Activated CD4-positive, alpha-beta T cell treated with anti-CD3 and anti-CD28 coated beads, Interleukin-2, Interleukin-6, amounts not matched to agents 100 ng/mL and 50 ng/mL, durations not matched to agents 16 hours and 8 hours (primary cell): ENCODE measurements at regions not wholly inside any gene's neighbourhood (a gene's known extent, or its start where the extent isn't known, plus 50 kb on each side); places are given as distances from the start of the nearest gene placed in this dataset.

Experiments
- DNase-seq: peaks from one replicate; pipeline ENCODE4 v3.0.0-alpha.2; 2020

DNA sequence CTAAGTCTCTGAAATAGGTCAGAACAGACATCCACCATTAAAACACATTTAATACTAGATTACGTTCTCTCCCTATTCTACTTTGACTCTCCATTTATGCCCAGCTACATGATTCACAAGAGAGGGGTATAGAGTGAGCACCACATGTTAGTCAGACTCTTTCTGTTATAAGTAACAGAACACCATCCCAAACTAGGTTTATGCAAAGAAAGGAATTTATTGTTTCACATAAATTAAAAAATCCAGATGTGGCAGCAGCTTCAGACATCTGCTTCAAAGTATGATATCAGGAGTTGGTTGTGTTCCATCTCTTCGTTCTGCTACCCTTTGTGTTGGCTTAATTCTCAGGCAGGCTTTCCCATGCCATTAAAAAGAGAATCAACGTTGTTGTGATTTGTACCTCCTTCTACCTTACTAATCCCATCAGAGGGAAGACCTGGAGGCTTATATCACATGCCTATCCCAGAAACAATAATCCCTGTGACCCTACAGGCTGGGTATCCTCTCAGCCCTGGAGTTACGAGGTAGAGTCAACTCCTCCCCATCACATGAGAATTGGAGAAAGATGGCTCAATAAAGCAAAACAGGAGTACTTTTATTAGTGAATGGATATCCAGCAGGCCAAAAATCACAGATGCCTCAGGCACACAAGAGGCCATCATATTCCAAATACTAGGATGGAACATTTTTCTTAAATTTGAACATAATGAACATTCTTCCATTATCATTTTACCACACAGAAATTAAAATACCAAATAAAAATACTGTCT, 163.2 kb downstream of the SLC7A11 start:
- no peak for DNase-seq

DNA sequence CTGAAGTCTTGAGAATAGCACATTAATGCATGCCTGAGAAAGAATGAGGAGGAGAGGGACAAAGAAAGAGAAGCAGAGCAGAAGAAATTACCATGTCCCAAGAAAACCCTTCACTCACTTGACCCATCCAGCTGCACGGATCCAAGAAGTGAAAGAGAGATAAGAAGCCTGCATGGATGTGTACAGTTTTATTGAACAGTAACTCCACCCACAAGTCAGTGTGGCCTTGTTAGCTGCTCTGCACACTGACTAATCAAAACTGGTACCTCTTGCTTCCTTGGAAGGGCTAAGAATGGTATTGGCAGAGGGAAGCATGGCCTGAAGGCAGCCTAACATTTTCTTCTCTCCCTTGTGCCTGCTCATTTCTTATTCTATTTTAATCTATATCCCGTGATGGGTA, 163.9 kb downstream of the SLC7A11 start:
- DNase-seq, result no peak

DNA sequence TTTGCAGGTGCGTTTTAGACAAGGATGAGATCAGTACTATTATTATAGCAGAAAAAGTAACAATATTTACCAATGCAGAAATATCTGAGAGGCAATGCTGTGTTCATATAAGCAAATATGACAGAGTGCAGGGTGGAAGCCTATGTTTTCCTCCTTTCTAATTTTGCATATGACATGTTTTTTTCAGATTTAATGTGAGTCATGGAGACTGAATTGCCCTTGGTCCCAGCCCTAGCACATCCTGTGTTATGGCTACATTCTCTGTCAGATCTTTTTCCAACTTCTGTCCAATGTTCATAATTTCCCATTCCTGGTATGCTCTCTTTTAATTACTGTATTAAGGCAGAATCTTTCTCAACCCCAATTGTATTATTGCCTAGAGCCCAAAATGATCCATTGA, 165.6 kb downstream of the SLC7A11 start:
- DNase-seq, result no peak

DNA sequence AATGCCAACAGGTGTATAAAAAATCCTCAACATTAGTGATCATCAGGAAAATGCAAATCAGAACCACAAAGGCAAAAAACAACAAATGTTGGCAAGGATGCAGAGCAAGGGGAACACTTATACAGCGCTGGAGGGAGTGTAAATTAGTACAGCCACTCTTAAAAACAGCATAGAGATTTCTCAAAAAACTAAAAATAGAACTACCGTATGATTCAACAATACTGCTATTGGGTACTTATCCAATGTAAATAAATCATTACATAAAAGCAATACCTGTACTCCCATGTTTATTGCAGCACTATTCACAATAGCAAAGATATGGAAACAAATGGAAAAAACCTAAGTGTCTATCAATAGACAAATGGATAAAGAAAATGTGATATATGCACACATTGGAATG, 171.3 kb downstream of the SLC7A11 start:
- DNase-seq, result no peak

DNA sequence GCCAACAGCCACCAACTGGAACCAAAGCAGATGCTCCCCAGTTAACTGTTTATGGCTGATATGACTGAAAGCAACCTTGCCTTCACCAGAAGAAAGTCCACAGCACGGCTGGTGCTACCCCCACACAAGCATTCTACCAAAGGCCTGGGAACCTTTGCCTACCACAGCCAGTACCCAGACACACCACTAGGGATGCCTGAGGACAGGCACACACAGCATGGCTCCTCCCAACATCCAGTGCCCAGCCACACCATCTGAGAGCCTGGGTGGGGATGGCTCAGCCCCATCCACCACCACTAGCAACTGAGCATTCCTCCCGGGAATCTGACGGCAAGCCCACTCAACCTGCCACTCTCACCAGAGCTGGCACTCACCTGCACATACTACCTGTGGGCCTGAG, 178.6 kb downstream of the SLC7A11 start:
- DNase-seq, result no peak

DNA sequence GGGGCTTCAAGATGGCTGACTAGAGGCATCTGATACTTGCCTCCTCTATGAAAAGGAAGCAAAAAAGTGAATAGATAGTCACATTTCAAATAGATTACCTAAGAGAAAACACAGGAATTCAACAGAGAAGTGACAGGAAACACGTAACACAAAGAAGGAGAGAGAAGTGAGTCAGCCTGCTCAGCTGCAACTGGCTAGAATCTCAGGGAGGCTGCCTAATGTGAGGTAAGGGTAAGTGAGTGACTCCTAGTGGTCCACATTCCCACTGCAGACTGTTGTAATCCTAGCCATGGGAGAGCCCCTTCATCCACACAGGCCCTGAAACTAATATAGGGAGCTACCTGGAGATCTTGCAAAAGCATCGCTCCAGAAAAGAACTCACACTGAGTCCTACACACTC, 179.2 kb downstream of the SLC7A11 start:
- no peak for DNase-seq

DNA sequence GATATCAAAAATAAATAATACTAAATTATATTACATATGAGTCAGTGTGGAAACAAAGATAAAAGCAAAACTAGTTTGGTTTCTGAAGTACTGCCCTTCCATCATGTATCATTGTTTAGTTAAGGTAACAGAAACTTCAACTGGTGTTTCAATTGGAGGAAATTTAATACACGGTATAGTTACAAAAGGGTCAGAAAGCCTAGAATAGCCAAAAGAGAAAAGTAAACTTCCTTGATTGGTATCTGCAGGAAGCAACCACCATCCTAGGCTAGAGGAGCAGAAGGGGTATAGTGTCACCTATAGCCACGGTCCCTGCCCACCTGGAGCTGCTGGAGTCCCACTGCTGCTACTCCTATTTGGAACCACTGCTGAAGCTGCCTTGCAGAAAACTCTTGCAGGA, 185.6 kb downstream of the SLC7A11 start:
- no peak for DNase-seq

DNA sequence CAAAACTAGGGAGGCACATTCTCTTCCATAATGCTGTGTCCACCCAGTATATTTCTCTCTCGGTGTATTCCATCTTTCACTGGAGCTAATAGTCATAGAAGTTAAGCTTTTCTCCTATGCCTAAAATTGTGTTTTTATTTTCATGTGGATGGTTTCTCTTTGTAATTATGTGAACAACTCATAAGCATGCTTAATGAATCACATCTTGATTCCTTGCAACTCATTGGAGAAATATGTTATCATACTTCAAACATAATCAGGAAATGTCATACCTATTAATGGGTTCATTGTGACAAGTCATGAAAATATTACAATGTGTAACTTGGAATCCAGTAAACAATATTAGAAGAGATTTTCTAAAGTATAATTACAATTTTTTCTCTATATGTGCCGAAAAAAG, 186.3 kb downstream of the SLC7A11 start:
- DNase-seq, result no peak

DNA sequence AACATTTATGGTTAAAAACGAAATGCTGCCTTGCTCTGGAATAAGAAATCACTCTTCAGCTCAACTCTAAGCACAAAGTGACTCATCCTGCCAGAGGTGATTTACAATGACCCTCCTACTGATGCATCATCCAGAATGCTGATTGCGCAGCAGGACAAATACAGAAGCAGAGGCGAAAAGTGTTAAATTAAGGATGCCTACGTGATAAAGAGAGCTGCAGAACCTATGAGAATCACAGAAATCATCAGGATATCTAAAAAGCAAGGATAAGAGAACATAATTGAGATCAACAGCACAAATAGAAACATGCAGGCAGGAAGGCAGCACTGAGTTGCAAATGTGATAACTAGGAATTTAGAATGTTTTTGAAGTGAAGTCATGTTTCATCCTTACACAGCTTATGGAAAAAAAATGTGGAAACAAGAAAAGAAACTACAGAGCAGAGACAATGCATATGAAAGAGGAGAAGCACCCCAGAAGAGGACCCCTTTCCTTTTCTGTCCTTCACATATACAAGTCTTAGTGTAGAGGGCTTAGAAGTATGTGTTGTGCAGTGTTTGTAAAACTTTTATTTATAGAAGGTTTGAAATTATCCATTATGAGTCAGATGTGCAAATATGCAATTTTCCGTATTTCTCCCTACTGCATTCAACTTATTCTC, 188.4 kb downstream of the SLC7A11 start:
- DNase-seq, result no peak

DNA sequence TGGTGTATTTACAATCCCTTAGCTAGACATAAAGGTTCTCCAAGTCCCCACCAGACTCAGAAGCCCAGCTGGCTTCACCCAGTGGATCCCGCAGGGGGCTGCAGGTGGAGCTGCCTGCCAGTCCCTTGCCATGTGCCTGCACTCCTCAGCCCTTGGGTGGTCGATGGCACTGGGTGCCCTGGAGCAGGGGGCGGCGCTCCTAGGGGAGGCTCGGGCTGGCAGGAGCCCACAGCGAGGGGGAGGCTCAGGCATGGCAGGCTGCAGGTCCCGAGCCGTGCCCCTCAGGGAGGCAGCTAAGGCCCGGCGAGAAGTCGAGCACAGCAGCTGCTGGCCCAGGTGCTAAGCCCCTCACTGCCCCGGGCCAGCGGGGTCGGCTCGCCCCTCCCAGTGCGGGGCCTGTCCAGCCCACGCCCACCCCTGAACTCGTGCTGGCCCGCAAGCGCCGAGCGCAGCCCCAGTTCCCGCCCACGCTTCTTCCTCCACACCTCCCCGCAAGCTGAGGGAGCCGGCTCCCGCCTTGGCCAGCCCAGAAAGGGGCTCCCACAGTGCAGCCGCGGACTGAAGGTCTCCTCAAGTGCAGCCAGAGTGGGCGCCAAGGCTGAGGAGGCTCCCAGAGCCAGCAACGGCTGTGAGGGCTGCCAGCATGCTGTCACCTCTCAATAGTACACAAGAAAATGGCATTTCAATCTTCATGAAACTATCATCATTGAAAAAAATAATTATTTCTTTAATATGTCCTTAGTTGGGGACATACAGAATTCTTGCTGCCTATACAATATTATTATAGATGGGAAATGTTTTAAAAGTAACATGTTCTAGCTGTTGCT, 189.1 kb downstream of the SLC7A11 start:
- DNase-seq, result no peak

DNA sequence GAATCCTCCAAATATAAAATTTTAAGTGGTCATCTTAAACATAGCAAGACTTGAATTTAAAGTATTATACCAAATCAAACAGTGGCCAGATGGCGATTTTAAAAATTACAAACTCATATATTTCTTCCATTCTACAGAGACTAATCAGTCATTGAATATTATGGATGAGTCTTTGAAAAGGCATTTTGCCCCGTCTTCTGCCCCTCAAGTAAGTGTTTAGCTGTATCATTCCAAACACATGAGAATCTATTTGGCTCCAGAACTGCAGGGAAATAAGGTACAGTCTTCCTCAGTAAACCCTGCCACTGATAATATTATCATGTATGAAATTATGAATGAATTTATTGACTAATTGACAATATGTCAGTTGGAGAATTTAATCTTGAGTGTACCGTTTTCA, 191.0 kb downstream of the SLC7A11 start:
- DNase-seq, result no peak

DNA sequence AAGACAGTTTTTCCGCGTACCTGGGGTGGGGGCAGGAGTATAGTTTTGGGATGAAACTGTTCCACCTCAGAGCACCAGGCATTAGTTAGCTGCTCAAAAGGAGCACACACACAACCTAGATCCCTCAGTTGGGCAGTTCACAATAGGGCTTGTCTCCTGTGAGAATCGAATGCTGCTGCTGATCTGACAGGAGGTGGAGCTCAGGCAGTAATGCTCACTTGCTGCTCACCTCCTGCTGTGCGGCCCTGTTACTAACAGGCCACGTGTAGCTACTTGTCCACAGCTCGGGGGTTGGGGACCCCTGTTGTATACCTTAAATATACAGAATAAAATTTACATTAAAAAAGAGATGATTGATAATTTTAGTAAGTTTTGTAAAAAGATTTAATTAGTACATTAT, 191.5 kb downstream of the SLC7A11 start:
- DNase-seq, result no peak

DNA sequence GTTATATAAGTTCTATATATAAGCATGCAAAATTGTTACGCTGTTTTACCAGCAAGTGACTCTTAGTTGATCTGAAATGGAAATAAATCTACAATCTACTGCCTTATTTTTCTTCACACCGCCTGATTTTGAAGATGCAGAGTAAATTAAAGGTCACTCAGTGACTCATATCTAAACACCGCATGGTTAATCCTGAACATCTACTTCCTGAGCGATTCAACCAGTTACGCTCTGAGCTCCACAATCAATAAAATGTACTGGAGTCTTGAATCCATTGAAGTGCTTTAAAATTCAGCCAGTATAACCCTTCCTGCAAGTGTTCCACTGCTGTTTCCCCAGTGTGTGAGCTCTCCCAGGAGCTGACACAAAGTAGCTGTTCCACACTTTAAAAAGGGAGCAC, 192.8 kb downstream of the SLC7A11 start:
- no peak for DNase-seq

DNA sequence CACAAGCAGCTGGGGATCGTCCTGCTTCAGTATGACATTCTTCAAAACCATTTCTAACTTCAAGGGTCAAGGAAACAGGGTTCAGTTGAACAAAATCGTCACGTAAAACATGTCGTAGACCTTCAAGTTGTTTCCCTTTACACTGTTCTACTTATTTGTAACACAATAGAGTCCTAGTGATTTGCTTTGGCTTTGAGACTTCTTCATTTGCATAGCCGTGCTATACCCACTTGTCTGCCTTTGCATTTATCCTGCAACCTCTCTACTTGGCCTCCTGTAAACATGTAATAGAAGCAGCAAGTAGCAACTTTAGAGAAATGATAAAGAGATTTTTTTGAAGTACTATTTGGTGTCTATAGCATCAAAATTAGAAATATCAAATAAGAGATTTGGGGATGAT, 194.9 kb downstream of the SLC7A11 start:
- no peak for DNase-seq

DNA sequence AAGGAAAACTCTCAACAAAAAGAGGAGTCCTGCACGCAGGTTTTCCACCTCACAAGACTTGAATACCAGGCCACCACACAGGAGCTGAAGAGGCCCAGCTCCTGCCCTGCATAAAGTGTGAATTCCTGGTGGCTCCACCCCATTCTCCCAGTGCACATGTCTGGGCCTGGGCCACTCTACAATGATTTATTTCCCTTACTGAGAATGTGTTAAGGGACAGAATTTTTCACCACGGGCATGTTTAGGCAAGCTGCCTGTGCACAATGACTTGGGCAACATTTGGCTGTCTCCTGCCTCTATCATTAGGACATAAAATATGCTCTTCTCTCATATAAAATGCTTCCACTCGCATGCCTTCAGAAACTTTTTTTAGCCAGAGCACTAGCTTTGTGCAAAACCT, 197.1 kb downstream of the SLC7A11 start:
- no peak for DNase-seq

DNA sequence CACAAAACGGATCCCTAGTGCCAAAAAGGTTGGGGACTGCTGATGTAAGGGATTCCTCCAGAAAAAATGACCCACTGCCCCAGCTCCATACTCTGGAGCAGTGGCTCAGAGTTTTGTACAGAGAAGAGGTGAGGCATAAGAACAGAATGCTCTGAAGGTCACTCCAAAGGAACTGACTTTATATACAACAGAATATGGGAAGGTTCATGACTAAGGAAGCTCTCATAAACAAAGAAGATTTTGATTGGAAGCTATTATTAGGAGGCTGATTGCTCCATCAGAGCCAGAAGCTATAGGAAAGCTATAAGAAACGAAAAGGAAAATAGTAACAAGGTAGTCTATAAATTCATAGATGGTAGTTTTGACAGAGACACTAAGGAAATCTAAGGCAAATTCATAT, 203.1 kb downstream of the SLC7A11 start:
- DNase-seq, result no peak

DNA sequence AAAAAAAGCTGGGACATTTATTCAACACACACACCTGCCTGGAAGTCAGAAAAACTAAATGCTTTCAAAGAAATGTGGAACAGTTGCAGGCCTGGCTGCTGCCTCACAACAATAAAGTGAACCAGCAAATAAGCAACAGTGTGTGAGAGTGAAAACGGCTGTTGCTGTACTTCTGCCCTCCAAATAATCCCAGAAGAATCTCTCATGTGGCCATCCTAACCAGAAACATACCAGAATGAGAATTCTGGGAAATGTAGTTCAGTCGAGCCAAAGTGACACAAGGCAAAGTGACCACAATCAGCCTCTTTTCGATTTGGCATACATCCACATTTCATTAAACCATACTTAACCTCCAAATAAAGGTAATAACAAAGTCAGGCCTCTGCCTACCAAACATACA, 204.5 kb downstream of the SLC7A11 start:
- no peak for DNase-seq

DNA sequence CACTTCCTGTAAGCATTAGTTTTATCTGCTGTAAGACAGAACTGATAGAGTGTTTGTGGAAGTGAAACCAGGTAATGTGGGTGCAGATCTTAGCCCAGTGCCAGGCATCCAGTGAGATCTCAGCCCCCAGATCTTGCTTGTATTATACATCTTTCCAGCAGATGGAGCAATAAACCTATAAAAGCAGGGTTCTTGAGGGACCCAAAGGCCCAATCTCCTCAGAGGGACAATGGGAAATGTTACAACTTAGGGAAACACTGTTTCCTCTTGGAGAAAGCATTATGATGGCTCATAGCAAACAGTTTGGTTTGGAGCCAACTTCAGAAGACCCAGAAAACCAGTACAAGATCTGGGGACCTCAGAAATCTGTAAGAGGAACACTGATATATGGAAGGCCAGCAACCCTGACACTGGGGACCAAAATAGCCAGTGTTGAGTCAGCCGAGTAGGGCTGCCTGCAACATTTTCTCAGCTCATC, 206.3 kb downstream of the SLC7A11 start:
- peak; percentile 30 for DNase-seq

DNA sequence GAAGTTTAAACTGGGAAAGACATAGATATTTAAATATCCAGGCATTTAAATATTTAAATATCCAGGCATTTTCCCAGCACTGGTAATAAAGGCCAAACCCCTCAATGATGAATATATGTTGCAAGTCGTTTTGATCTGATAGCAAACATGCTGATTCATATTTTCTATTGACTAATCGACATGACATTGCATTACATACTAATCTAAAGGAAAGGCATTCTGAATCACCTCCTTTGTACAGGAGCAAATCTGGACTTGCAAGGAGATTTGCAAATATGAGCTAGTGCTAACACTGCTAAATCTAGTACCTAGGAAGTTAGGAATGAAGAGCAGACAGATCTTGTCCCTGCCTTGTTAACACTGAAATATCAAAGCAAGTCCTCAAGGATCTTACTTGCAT, 207.3 kb downstream of the SLC7A11 start:
- DNase-seq, result no peak

DNA sequence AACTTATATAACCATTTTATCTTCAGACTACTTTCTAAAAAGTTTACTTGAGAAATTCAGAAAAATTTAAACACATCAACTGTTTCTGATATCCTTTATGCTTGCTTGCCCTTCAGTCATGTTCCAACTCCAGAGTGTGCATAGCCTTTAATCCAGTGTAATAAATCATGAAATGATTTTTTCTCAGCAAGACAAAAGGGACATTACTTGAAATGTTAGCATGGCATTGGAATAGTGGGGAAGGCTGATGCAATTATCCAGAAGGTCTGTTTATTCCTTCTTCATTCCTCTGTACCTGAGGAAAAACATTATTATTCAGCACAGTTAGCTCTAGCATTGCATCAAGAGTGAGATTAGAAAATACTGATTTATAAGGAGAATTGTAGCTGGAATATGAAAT, 209.9 kb downstream of the SLC7A11 start:
- DNase-seq, result no peak

DNA sequence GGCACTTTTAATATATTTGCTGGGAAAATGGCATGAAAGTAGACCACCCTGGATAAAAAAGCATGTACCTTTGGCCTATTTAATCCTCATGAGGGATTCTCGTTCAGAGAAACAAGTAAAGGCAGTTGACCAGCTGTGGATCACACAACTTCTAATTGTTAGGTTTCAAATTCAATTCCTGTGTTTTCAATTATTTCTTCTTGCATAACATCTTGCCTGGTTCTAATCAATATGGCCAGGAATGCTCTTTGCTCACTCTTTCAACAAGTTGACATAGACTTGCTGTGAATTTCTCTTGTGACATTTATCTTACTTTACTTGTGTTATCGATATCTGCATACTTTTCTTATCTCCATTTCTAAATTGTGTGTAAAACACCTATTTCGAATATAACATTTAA, 211.8 kb downstream of the SLC7A11 start:
- DNase-seq, result no peak

DNA sequence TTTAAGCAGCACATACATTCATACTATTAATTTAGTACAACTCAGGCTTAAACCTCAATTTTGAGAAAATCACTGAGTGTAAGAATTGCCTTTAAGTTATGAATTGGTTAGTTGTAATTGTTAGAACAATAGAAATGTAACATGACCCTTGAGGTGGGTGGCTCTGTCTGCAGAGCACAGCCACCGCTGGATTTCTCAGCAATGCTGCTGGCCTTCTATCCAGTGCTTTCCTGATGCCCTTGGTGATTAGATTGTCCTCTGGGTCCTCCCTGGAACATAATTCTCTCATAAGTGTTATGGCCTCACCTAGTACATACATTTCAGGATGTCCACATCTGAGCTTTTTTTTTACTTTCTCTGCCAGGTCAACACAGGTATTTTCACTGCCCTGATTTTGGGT, 213.2 kb downstream of the SLC7A11 start:
- no peak for DNase-seq

DNA sequence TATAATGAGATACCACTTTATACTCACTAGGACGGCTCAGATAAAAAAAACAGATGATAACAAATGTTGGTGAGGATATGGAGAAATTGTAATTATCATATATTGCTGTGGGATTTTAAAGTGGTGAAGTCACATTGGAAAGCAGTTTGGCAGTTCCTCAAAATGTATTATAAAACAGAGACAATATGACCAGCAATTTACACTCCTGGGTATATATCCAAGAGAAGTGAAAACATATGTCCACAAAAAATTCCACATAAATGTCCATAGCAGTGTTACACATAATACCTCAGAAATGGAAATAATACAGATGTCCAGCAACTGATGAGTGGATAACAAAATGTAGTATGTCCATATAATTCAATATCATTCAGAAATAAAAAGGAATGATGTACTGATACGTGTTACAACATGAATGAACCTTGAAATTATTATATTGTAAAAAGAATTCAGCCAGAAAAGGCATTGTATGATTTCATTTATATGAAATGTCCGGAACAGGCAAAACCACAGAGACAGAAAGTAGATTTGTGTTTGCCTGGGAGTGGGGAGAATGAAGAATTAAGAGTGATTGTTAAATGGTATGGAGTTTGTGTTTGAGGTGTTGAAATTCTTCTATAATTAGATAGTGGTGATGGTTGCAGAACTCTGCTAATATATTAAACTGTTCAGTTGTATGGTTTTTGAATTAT, 220.9 kb downstream of the SLC7A11 start:
- no peak for DNase-seq
